Hepatocyte (in vitro differentiated cells): ENCODE measurements at regions not wholly inside any gene's neighbourhood (a gene's known extent, or its start where the extent isn't known, plus 50 kb on each side); places are given as distances from the start of the nearest gene placed in this dataset.

Experiments
- DNase-seq: peaks from one replicate; pipeline ENCODE4 v3.0.0-alpha.2; 2016; ENCODE audit warnings: low spot score
- H2AFZ ChIP-seq: fragments of 200-600 bp; sonication (generic); 2 replicates; pipeline ENCODE4 v1.6.0; 2016; ENCODE audit warnings: antibody characterized with exemption, mild to moderate bottlenecking
- H3K27ac ChIP-seq: fragments of 200-600 bp; sonication (generic); 2 replicates; pipeline ENCODE4 v1.5.1; 2016; ENCODE audit warnings: mild to moderate bottlenecking
- H3K27me3 ChIP-seq: fragments of 200-600 bp; sonication (generic); 2 replicates; pipeline ENCODE4 v1.6.1; 2016
- H3K36me3 ChIP-seq: fragments of 200-600 bp; sonication (generic); replicated peaks from 2 replicates; pipeline ENCODE4 v1.5.1; 2016; ENCODE audit warnings: low read depth; ENCODE audit not compliant: insufficient read depth
- H3K4me1 ChIP-seq: fragments of 200-600 bp; sonication (generic); 2 replicates; pipeline ENCODE4 v1.5.1; 2016; ENCODE audit warnings: mild to moderate bottlenecking, moderate library complexity; ENCODE audit not compliant: insufficient read depth
- H3K4me2 ChIP-seq: fragments of 200-600 bp; sonication (generic); 2 replicates; pipeline ENCODE4 v1.6.0; 2016
- H3K4me3 ChIP-seq: fragments of 200-600 bp; sonication (generic); 2 replicates; pipeline ENCODE4 v1.5.1; 2016; ENCODE audit warnings: mild to moderate bottlenecking
- H3K79me2 ChIP-seq: fragments of 200-600 bp; sonication (generic); 2 replicates; pipeline ENCODE4 v1.6.0; 2017; ENCODE audit warnings: mild to moderate bottlenecking
- H3K9me2 ChIP-seq: fragments of 200-600 bp; sonication (generic); replicated peaks from 2 replicates; pipeline ENCODE4 v1.6.0; 2017; ENCODE audit warnings: mild to moderate bottlenecking; ENCODE audit not compliant: insufficient read depth
- H3K9me3 ChIP-seq: fragments of 200-600 bp; sonication (generic); 2 replicates; pipeline ENCODE4 v1.5.1; 2016; ENCODE audit warnings: low read depth, mild to moderate bottlenecking
- H4K20me1 ChIP-seq: fragments of 200-600 bp; sonication (generic); 2 replicates; pipeline ENCODE4 v1.6.0; 2016; ENCODE audit warnings: mild to moderate bottlenecking; ENCODE audit not compliant: insufficient read depth, poor library complexity, severe bottlenecking
- CTCF ChIP-seq: fragments of 200-600 bp; sonication (generic); IDR thresholded peaks from 2 replicates; pipeline ENCODE4 v1.5.1; 2016; ENCODE audit warnings: antibody characterized with exemption, mild to moderate bottlenecking; ENCODE audit not compliant: poor library complexity
- EZH2 ChIP-seq: fragments of 200-600 bp; sonication (generic); IDR thresholded peaks from 2 replicates; pipeline ENCODE4 v1.6.1; 2016; ENCODE audit warnings: antibody characterized with exemption, mild to moderate bottlenecking, borderline replicate concordance
- EZH2phosphoT487 ChIP-seq: fragments of 200-600 bp; sonication (generic); IDR thresholded peaks from one replicate; pipeline ENCODE4 v1.6.1; 2018; ENCODE audit warnings: antibody characterized with exemption, mild to moderate bottlenecking, low read depth, moderate library complexity; ENCODE audit not compliant: unreplicated experiment, severe bottlenecking
- WGBS: methylation state at CpG from one replicate; pipeline ENCODE4 v1.1.6; 2016; ENCODE audit warnings: low lambda C conversion rate; ENCODE audit errors: missing lambda C conversion rate; 5-methylcytosine and 5-hydroxymethylcytosine counted together

GRCh38 chr7:152979376-152979775 is 219.8 kb downstream of the ACTR3B start:
- Histone ChIP-seq H2AFZ (no peak overlapping the region), H3K27me3 (no peaks in the 10 kb centered on the region), H3K9me2 (no peaks in the 10 kb centered on the region), H3K4me3 (no peak overlapping the region), H3K9me3 (no peaks in the 10 kb centered on the region), H3K27ac (no peak overlapping the region), H3K4me2 (no peak overlapping the region), H3K79me2 (no peaks in the 10 kb centered on the region), H3K36me3 (no peaks in the 10 kb centered on the region), H4K20me1 (no peaks in the 10 kb centered on the region), H3K4me1 (no peaks in the 10 kb centered on the region)
- no peak for TF ChIP-seq EZH2
- no peak for TF ChIP-seq CTCF
- no peak for TF ChIP-seq EZH2phosphoT487
- WGBS, result 80% methylated on average over 3 of the region's 3 CpGs
- DNase-seq, result no peak

GRCh38 chr7:152984421-152984820 is 224.9 kb downstream of the ACTR3B start:
- H3K27me3 ChIP-seq, result no peaks in the 10 kb centered on the region
- no peaks in the 10 kb centered on the region for H4K20me1 ChIP-seq
- no peak overlapping the region for H2AFZ ChIP-seq
- no peak for DNase-seq
- no peak overlapping the region for H3K27ac ChIP-seq
- no peak overlapping the region for H3K4me2 ChIP-seq
- WGBS, result 69% methylated on average over 4 of the region's 4 CpGs
- no peaks in the 10 kb centered on the region for H3K9me3 ChIP-seq
- H3K36me3 ChIP-seq, result no peaks in the 10 kb centered on the region
- H3K79me2 ChIP-seq, result no peaks in the 10 kb centered on the region
- no peak overlapping the region for H3K4me3 ChIP-seq
- TF ChIP-seq CTCF (no peak), EZH2phosphoT487 (no peak), EZH2 (no peak)
- peaks cover 6% of the 10 kb centered on the region for H3K4me1 ChIP-seq
- H3K9me2 ChIP-seq, result no peaks in the 10 kb centered on the region

- Histone ChIP-seq H3K79me2 (no peaks in the 10 kb centered on the region), H3K27me3 (no peaks in the 10 kb centered on the region), H3K4me3 (no peak overlapping the region), H3K27ac (no peak overlapping the region), H4K20me1 (no peaks in the 10 kb centered on the region), H3K36me3 (no peaks in the 10 kb centered on the region), H3K9me2 (no peaks in the 10 kb centered on the region), H3K4me1 (peaks cover 10% of the 10 kb centered on the region), H2AFZ (no peak overlapping the region), H3K9me3 (no peaks in the 10 kb centered on the region), H3K4me2 (no peak overlapping the region)
- 82% methylated on average over 4 of the region's 4 CpGs for WGBS
- no peak for TF ChIP-seq EZH2
- TF ChIP-seq CTCF, result no peak
- no peak for TF ChIP-seq EZH2phosphoT487
- no peak for DNase-seq
Observed at GRCh38 chr7:152986376-152986775, 226.8 kb downstream of the ACTR3B start.

- H3K4me1 ChIP-seq, result peaks cover 10% of the 10 kb centered on the region
- no peaks in the 10 kb centered on the region for H3K9me3 ChIP-seq
- H4K20me1 ChIP-seq, result no peaks in the 10 kb centered on the region
- H3K27me3 ChIP-seq, result no peaks in the 10 kb centered on the region
- no peak overlapping the region for H2AFZ ChIP-seq
- no peak overlapping the region for H3K27ac ChIP-seq
- H3K79me2 ChIP-seq, result no peaks in the 10 kb centered on the region
- WGBS, result 96% methylated on average over 2 of the region's 2 CpGs
- no peak overlapping the region for H3K4me2 ChIP-seq
- TF ChIP-seq CTCF (no peak), EZH2 (no peak), EZH2phosphoT487 (no peak)
- H3K9me2 ChIP-seq, result no peaks in the 10 kb centered on the region
- no peak for DNase-seq
- H3K4me3 ChIP-seq, result no peak overlapping the region
- H3K36me3 ChIP-seq, result no peaks in the 10 kb centered on the region
Observed at GRCh38 chr7:152987656-152988055, 228.1 kb downstream of the ACTR3B start.
